ENCODE measurements at regions not wholly inside any gene's neighbourhood (a gene's known extent, or its start where the extent isn't known, plus 50 kb on each side); places are given as distances from the start of the nearest gene placed in this dataset.

- FAIRE-seq (no peak), DNase-seq (ENCODE audit: low spot score in 2 of 2) (peak; percentile 78 to 82)
Observed at GRCh38 chr2:176638167-176639015, 369.1 kb downstream of the MTX2 start.

GRCh38 chr2:176639016-176639343 lies 369.7 kb downstream of the MTX2 start:
- no peak for FAIRE-seq

DNA sequence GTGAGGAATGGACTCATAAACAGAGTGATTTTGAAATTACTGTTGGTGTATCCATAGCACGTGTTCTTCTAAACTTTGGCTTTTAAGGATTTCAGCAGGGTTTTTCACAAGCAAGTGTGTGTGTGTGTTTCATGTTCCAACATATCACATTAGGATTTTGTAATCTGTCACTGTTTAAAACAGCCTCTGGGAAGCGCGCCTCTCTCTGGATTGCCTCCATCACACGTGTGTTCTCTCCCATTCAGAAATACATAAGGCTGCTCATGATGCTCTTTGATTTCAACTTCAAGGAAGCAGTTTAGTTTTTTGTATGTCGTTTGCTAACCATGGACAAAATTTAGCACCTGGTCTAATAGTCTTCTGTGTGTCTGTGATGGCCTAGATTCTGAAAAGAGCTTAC lies 370.4 kb downstream of the MTX2 start:
- FAIRE-seq, result no peak
- no peak for DNase-seq (ENCODE audit: low spot score in 2 of 2)

More at GRCh38 chr2:176639016-176639343, 369.7 kb downstream of the MTX2 start:
- DNase-seq (ENCODE audit: low spot score in 2 of 2), result no peak

DNA sequence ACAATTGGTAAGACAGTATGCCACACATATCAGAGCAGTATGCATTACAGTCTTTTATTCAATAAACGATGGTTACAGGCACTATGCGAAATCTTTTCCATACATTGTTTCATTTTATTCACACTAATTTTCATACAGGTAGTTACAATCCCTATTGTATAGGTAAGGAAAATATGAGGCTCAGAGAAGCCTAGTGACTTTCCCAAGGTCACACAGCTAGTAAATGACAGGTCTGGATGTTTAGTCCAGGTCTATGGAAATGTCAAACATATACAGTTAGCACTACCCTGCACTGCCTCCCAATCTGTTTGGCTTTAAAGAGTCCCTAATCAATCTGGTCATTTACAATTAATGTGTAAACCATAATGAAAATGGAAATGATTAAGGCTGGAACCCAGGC lies 372.2 kb downstream of the MTX2 start:
- no peak for DNase-seq (ENCODE audit: low spot score in 2 of 2)
- FAIRE-seq, result no peak

GRCh38 chr2:176642074-176642473 lies 372.8 kb downstream of the MTX2 start:
- DNase-seq (ENCODE audit: low spot score in 2 of 2) (no peak), FAIRE-seq (no peak)

- no peak for DNase-seq (ENCODE audit: low spot score in 2 of 2)
- FAIRE-seq, result no peak
Observed at GRCh38 chr2:176643646-176644045, 374.4 kb downstream of the MTX2 start.

DNA sequence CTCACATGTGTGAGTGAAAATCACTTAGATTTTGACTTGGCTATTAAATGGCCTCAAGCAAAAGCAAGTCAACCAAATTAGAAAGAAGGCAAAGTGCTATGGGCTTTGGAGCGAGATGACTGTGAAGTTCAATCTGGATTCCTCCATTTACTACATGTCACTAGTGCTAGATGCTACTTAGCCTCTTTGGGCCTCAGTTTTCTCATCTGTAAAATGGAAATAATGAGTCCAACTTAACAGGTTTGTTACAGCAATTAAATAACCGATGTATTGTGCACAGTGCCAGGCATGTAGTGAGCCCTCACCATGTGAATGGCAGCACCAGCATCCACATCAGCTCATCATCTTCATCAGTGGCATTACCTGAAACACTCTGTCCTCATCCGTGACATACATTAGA lies 376.3 kb downstream of the MTX2 start:
- FAIRE-seq, result no peak

GRCh38 chr2:176646033-176646615 lies 376.9 kb downstream of the MTX2 start:
- DNase-seq (ENCODE audit: low spot score in 2 of 2) (no peak), FAIRE-seq (no peak)

More for the DNA sequence above, 376.3 kb downstream of the MTX2 start:
- no peak for DNase-seq (ENCODE audit: low spot score in 2 of 2)

GRCh38 chr2:176647325-176648165 lies 378.3 kb downstream of the MTX2 start:
- DNase-seq (ENCODE audit: low spot score in 2 of 2) (no peak), FAIRE-seq (no peak)

GRCh38 chr2:176648700-176649297 lies 379.6 kb downstream of the MTX2 start:
- DNase-seq (ENCODE audit: low spot score in 2 of 2) (no peak), FAIRE-seq (no peak)

- no peak for FAIRE-seq
- no peak for DNase-seq (ENCODE audit: low spot score in 2 of 2)
Observed at GRCh38 chr2:176650104-176650837, 381.0 kb downstream of the MTX2 start.

DNA sequence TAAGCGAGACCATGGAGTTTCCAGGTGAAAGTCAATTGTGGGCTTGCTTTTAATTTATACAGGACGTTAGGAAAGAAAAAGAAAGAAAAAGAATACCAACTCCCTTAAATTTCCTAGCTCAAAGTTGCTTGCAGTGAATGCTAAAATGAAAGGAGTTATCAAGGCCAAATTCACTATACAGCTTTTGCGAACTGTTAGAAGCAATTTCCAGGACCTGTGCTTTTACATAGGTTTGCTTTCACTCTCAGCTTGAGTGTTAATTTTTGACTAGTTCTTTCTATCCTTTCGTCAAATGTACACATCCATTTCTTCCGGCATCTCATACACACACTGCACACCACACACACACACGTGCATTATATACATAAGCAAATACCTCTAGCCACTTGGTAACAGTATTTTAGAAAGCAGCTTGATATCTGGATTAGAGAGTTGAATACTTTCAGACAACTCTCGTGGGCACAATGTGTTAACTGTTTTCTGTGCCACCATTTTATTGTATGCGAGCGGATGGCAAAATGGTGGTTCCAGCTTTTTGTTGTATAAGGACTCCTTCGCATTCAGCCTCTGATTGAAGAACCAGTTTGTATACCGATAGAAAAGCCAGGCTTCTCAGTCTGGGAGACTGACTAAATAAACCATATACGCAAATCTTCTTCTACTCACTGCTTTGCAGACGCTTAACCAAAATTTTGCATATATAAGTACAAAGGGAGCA lies 381.8 kb downstream of the MTX2 start:
- no peak for FAIRE-seq
- DNase-seq (ENCODE audit: low spot score in 2 of 2), result no peak

GRCh38 chr2:176652300-176653182 lies 383.3 kb downstream of the MTX2 start:
- FAIRE-seq, result no peak
- DNase-seq (ENCODE audit: low spot score in 2 of 2), result peak in 1 of 2 donors; percentile 28

DNA sequence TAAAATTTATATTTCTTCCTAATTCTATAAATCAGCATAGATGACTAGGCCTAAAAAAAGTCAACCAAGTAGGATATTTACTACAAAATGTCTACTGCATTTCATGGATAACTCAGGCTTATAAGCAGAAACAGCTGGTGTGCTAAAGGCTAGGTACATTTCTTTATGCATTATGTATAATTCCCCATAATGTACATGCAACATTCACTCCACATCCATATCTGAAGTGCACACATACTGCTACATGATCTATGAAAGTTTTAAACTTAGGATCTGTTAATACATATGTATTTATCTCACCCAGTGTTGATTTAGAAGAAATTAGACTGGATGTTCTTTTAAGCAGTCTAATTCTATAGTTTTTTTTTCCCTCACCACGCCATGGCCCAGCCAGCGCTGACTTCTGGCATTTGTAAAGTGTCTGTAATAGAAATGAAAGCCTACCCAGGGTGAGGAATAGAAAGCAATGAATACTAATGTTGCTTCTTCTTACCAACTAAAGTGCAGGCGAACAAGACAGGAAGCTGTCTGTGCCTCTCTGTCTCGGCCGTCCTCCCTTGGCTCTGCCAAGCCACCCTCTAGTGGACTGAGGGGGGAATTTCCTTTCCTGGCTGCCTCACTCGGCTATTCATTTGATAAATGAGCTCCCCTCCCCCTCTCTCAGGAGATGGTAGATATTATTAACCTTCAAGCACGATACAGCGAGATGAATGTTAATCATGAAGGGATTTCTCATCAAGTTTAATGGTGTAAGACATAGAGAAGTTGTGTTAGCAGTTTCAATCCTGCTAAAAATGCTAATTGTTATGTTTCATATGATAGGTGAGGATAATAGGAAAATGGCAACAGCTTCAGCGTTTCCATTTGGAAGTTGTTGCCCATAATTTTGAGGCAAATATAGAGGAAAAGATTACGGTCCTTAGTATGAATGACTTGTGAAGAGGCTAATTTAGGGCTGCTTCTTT lies 384.5 kb downstream of the MTX2 start:
- FAIRE-seq (no peak), DNase-seq (ENCODE audit: low spot score in 2 of 2) (no peak)

DNA sequence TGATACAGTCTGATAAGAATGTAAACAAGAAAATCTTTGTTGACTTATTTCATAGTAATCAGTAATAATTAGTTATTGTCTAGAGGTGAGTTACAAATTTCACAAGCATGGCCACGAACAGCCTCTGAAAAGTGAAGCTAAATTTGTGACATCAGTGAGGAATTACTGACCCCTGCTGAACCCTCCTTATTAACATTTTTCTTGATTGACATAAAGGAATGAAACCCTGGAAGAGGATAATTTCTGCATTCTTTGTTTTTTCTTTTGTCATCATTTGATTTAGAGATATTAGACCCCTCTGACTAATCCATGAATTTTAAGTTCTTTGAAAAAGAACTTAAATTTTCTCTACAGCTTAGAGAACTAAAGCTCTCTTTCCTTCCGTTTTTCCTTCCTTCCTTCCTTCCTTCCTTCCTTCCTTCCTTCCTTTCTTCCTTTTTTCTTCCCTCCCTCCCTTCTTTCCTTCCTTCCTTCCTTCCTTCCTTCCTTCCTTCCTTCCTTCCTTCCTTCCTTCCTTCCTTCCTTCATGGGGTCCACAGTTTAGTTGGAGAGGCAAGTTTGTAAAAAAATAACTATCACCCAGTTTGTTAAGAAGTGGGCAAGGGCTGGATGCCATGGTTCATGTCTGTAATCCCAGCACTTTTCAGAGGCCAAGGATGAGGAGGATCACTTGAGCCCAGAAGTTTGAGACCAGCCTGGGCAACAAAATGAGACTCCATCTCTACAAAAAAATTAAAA lies 387.0 kb downstream of the MTX2 start:
- FAIRE-seq (no peak), DNase-seq (ENCODE audit: low spot score in 2 of 2) (no peak)

- no peak for DNase-seq (ENCODE audit: low spot score in 2 of 2)
- no peak for FAIRE-seq
Observed at GRCh38 chr2:176656776-176657140, 387.5 kb downstream of the MTX2 start.

GRCh38 chr2:176657393-176657792 lies 388.2 kb downstream of the MTX2 start:
- FAIRE-seq, result no peak
- no peak for DNase-seq (ENCODE audit: low spot score in 2 of 2)
